GM21576 (cell line): ENCODE measurements at regions not wholly inside any gene's neighbourhood (a gene's known extent, or its start where the extent isn't known, plus 50 kb on each side); places are given as distances from the start of the nearest gene placed in this dataset.
"Not testable (repeated sequence)": the region's sequence is repeated elsewhere in the genome, so short reads cannot be mapped to it uniquely, and the experiment has no call there.

Experiments
- ATAC-seq: cut with Tn5 transposase; IDR thresholded peaks from one replicate; pipeline ENCODE4 v1.9.1; 2021; ENCODE audit warnings: mild to moderate bottlenecking, moderate library complexity; ENCODE audit not compliant: unreplicated experiment

- no peak for ATAC-seq
These were observed 1575.9 kb downstream of the EFNA5 start for GRCh38 chr5:106094839-106095238.

- ATAC-seq, result no peak
These were observed 1576.5 kb downstream of the EFNA5 start for GRCh38 chr5:106094204-106094607.

GRCh38 chr5:106093134-106093533 lies 1577.6 kb downstream of the EFNA5 start:
- ATAC-seq, result no peak

- ATAC-seq, result no peak
These were observed 1578.3 kb downstream of the EFNA5 start for GRCh38 chr5:106092455-106092854.

GRCh38 chr5:106089073-106089472 lies 1581.7 kb downstream of the EFNA5 start:
- ATAC-seq, result no peak

- no peak for ATAC-seq
These were observed 1582.3 kb downstream of the EFNA5 start for GRCh38 chr5:106088462-106088861.

- ATAC-seq, result no peak
These were observed 1584.4 kb downstream of the EFNA5 start for GRCh38 chr5:106086352-106086751.

- ATAC-seq, result no peak
These were observed 1585.2 kb downstream of the EFNA5 start for GRCh38 chr5:106085556-106085955.

- no peak for ATAC-seq
These were observed 1585.6 kb downstream of the EFNA5 start for GRCh38 chr5:106085136-106085535.

- ATAC-seq, result no peak
These were observed 1590.2 kb downstream of the EFNA5 start for GRCh38 chr5:106080535-106080934.

- ATAC-seq, result no peak
These were observed 1594.1 kb downstream of the EFNA5 start for GRCh38 chr5:106076655-106077054.

- ATAC-seq, result no peak
These were observed 1598.5 kb downstream of the EFNA5 start for GRCh38 chr5:106072208-106072607.

GRCh38 chr5:106047341-106047740 lies 1623.4 kb downstream of the EFNA5 start:
- ATAC-seq, result no peak

- ATAC-seq, result not testable (repeated sequence)
These were observed 1638.7 kb downstream of the EFNA5 start for GRCh38 chr5:106032069-106032468.

- no peak for ATAC-seq
These were observed 1642.4 kb downstream of the EFNA5 start for GRCh38 chr5:106028314-106028713.

GRCh38 chr5:106020894-106021293 lies 1649.8 kb downstream of the EFNA5 start:
- no peak for ATAC-seq

GRCh38 chr5:106019261-106019660 lies 1651.5 kb downstream of the EFNA5 start:
- no peak for ATAC-seq

- ATAC-seq, result no peak
These were observed 1653.4 kb downstream of the EFNA5 start for GRCh38 chr5:106017243-106017857.

GRCh38 chr5:106014262-106014661 lies 1656.5 kb downstream of the EFNA5 start:
- no peak for ATAC-seq

GRCh38 chr5:106006242-106006641 lies 1664.5 kb downstream of the EFNA5 start:
- ATAC-seq, result no peak

GRCh38 chr5:105998991-105999390 lies 1671.7 kb downstream of the EFNA5 start:
- ATAC-seq, result not testable (repeated sequence)

GRCh38 chr5:105993027-105993426 lies 1677.7 kb downstream of the EFNA5 start:
- ATAC-seq, result no peak

- ATAC-seq, result no peak
These were observed 1688.2 kb downstream of the EFNA5 start for GRCh38 chr5:105982526-105982925.
